ENCODE measurements at regions not wholly inside any gene's neighbourhood (a gene's known extent, or its start where the extent isn't known, plus 50 kb on each side); places are given as distances from the start of the nearest gene placed in this dataset.
"Not testable (repeated sequence)": the region's sequence is repeated elsewhere in the genome, so short reads cannot be mapped to it uniquely, and the experiment has no call there.

- Histone ChIP-seq H3K36me3 (no peaks in the 10 kb centered on the region), H3K9me3 (no peaks in the 10 kb centered on the region), H3K4me1 (no peaks in the 10 kb centered on the region), H3K27ac (no peak overlapping the region), H3K4me3 (no peak overlapping the region), H3K27me3 (ENCODE audit: low read depth) (no peaks in the 10 kb centered on the region)
- peak in 1 of 2 donors; percentile 24 for ATAC-seq
- TF ChIP-seq CTCF (IDR thresholded peaks at IDR 0.05): no peak
- intact Hi-C loops (cut with DNase I): no loop called here
- no peak for DNase-seq
Measured at GRCh38 chr5:17079562-17079961, 137.9 kb upstream of the BASP1 start.

GRCh38 chr5:17080361-17080760 is 137.1 kb upstream of the BASP1 start:
- intact Hi-C loops (cut with DNase I): no loop called here
- H3K36me3 ChIP-seq: no peaks in the 10 kb centered on the region
- TF ChIP-seq CTCF (IDR thresholded peaks at IDR 0.05): no peak
- H3K27me3 ChIP-seq (ENCODE audit: low read depth): no peaks in the 10 kb centered on the region
- H3K4me3 ChIP-seq: no peak overlapping the region
- H3K4me1 ChIP-seq: no peaks in the 10 kb centered on the region
- no peak overlapping the region for H3K27ac ChIP-seq
- no peak for ATAC-seq
- no peaks in the 10 kb centered on the region for H3K9me3 ChIP-seq
- DNase-seq: no peak

- H3K4me3 ChIP-seq: no peak overlapping the region
- H3K9me3 ChIP-seq: no peaks in the 10 kb centered on the region
- H3K36me3 ChIP-seq: no peaks in the 10 kb centered on the region
- no peaks in the 10 kb centered on the region for H3K4me1 ChIP-seq
- intact Hi-C loops (cut with DNase I): no loop called here
- no peak for TF ChIP-seq CTCF (IDR thresholded peaks at IDR 0.05)
- ATAC-seq (no peak), DNase-seq (no peak)
- no peak overlapping the region for H3K27ac ChIP-seq
- H3K27me3 ChIP-seq (ENCODE audit: low read depth): no peaks in the 10 kb centered on the region
Measured at GRCh38 chr5:17081142-17081541, 136.3 kb upstream of the BASP1 start.

GRCh38 chr5:17083276-17083675 is 134.2 kb upstream of the BASP1 start:
- ATAC-seq; H3K4me3 ChIP-seq; H3K27me3 ChIP-seq (ENCODE audit: low read depth); H3K36me3 ChIP-seq; H3K4me1 ChIP-seq; intact Hi-C loops (cut with DNase I); DNase-seq; H3K27ac ChIP-seq; H3K9me3 ChIP-seq: not testable (repeated sequence)

GRCh38 chr5:17087035-17087434 is 130.4 kb upstream of the BASP1 start:
- H3K27ac ChIP-seq: no peak overlapping the region
- H3K4me1 ChIP-seq: no peaks in the 10 kb centered on the region
- no peaks in the 10 kb centered on the region for H3K36me3 ChIP-seq
- no peaks in the 10 kb centered on the region for H3K27me3 ChIP-seq (ENCODE audit: low read depth)
- no peak overlapping the region for H3K4me3 ChIP-seq
- intact Hi-C loops (cut with DNase I): no loop called here
- no peaks in the 10 kb centered on the region for H3K9me3 ChIP-seq
- DNase-seq (no peak), ATAC-seq (no peak)
- TF ChIP-seq CTCF (IDR thresholded peaks at IDR 0.05): no peak

GRCh38 chr5:17088051-17088450 is 129.4 kb upstream of the BASP1 start:
- ATAC-seq (no peak), DNase-seq (no peak)
- no peaks in the 10 kb centered on the region for H3K9me3 ChIP-seq
- TF ChIP-seq CTCF (IDR thresholded peaks at IDR 0.05): no peak
- no peak overlapping the region for H3K27ac ChIP-seq
- H3K4me3 ChIP-seq: no peak overlapping the region
- H3K4me1 ChIP-seq: no peaks in the 10 kb centered on the region
- H3K36me3 ChIP-seq: no peaks in the 10 kb centered on the region
- intact Hi-C loops (cut with DNase I): no loop called here
- no peaks in the 10 kb centered on the region for H3K27me3 ChIP-seq (ENCODE audit: low read depth)
